Transverse colon (tissue), 3 donors: ENCODE measurements at regions not wholly inside any gene's neighbourhood (a gene's known extent, or its start where the extent isn't known, plus 50 kb on each side); places are given as distances from the start of the nearest gene placed in this dataset.

ENCODE experiments used
- CTCF ChIP-seq, 5 experiments: fragments of 200-600 bp in 3 of 5; fragments of 450-650 bp in 2 of 5; sonication (generic) in 3 of 5; IDR thresholded peaks; 1 replicate in 2 of 5; 2 replicates in 3 of 5; pipeline ENCODE4 v1.5.1; 2016 to 2017; ENCODE audit warnings: antibody characterized with exemption in 5 of 5, inconsistent platforms in 3 of 5, mild to moderate bottlenecking in 2 of 5, moderate library complexity in 1 of 5
- POLR2A ChIP-seq: fragments of 450-650 bp; IDR thresholded peaks from one replicate; pipeline ENCODE4 v1.6.1; 2016; ENCODE audit warnings: antibody characterized with exemption, mild to moderate bottlenecking, moderate library complexity

- TF ChIP-seq CTCF (IDR thresholded peaks at IDR 0.05) (no peak), POLR2A (no peak)
Observed at GRCh38 chr1:87242445-87243185, 86.1 kb upstream of the LMO4 start.
